IMR-90 (cell line): ENCODE measurements at regions not wholly inside any gene's neighbourhood (a gene's known extent, or its start where the extent isn't known, plus 50 kb on each side); places are given as distances from the start of the nearest gene placed in this dataset.

Source experiments
- ATAC-seq: fragments of 200-7000 bp; cut with Tn5 transposase; 2 replicates; pipeline ENCODE4 v1.9.1; 2020; ENCODE audit warnings: low read depth, mild to moderate bottlenecking, moderate library complexity
- BruUV-seq: library from RNA; stranded (reverse); fragments of 400-500 nt; replicated peaks from 2 replicates; lab custom pipeline; 2021; lab: Mats Ljungman, UMichigan
- CTCF ChIA-PET: fragments of 300-600 bp; formaldehyde crosslinking; extraction: SDS; loops from one replicate; lab custom pipeline; 2021; ENCODE audit warnings: antibody characterized with exemption; lab: Yijun Ruan, JAX
- POLR2A ChIA-PET: fragments of 300-600 bp; sonication (Branson Sonifier 250); formaldehyde crosslinking; loops from one replicate; lab custom pipeline; 2022; ENCODE audit warnings: antibody characterized with exemption; ENCODE audit not compliant: unreplicated experiment; lab: Charles Lee
- DNase-seq: peaks from one replicate; pipeline ENCODE4 v3.0.0; 2013
- H2AFZ ChIP-seq: replicated peaks from 2 replicates; pipeline ENCODE3; 2013; ENCODE audit warnings: low read length, mild to moderate bottlenecking; ENCODE audit not compliant: poor library complexity
- H2AK5ac ChIP-seq: 2 replicates; pipeline ENCODE4 v1.6.1; 2013; ENCODE audit warnings: low read depth, low read length, inconsistent platforms
- H2AK9ac ChIP-seq: replicated peaks from 2 replicates; pipeline ENCODE3; 2013; ENCODE audit warnings: mild to moderate bottlenecking, low read depth, low read length, moderate library complexity; ENCODE audit not compliant: poor library complexity
- H2BK120ac ChIP-seq: 2 replicates; pipeline ENCODE4 v1.6.1; 2013; ENCODE audit warnings: low read depth, low read length, inconsistent platforms
- H2BK15ac ChIP-seq: 3 replicates; pipeline ENCODE4 v1.6.1; 2013; ENCODE audit warnings: low read depth, low read length, inconsistent platforms
- H2BK20ac ChIP-seq: 2 replicates; pipeline ENCODE4 v1.6.1; 2013; ENCODE audit warnings: low read depth, mild to moderate bottlenecking, inconsistent platforms, low read length, moderate library complexity
- H2BK5ac ChIP-seq: 2 replicates; pipeline ENCODE4 v1.6.1; 2013; ENCODE audit warnings: mild to moderate bottlenecking, low read depth, low read length, inconsistent platforms; ENCODE audit not compliant: poor library complexity, severe bottlenecking
- H3K14ac ChIP-seq: replicated peaks from 2 replicates; pipeline ENCODE4 v1.6.1; 2013; ENCODE audit warnings: low read depth, low read length, inconsistent platforms
- H3K18ac ChIP-seq: 2 replicates; pipeline ENCODE4 v1.6.1; 2013; ENCODE audit warnings: low read depth, low read length, control low read depth
- H3K23ac ChIP-seq: 2 replicates; pipeline ENCODE4 v1.6.1; 2013; ENCODE audit warnings: low read depth, low read length, inconsistent platforms
- H3K27ac ChIP-seq: 2 replicates; pipeline ENCODE4 v1.5.1; 2013; ENCODE audit warnings: mild to moderate bottlenecking, control low read depth, low read length; ENCODE audit not compliant: insufficient read depth
- H3K27me3 ChIP-seq: 2 replicates; pipeline ENCODE4 v1.6.1; 2013; ENCODE audit warnings: low read length; ENCODE audit not compliant: control insufficient read depth, insufficient read depth
- H3K36me3 ChIP-seq: 2 replicates; pipeline ENCODE4 v1.6.1; 2013; ENCODE audit warnings: low read length, mixed read lengths; ENCODE audit not compliant: control insufficient read depth, insufficient read depth
- H3K4ac ChIP-seq: 2 replicates; pipeline ENCODE4 v1.6.1; 2013; ENCODE audit warnings: low read depth, low read length, inconsistent platforms
- H3K4me1 ChIP-seq: 2 replicates; pipeline ENCODE4 v1.6.1; 2013; ENCODE audit warnings: low read length, mixed read lengths; ENCODE audit not compliant: control insufficient read depth, insufficient read depth
- H3K4me2 ChIP-seq: 2 replicates; pipeline ENCODE4 v1.6.1; 2013; ENCODE audit warnings: low read depth, mild to moderate bottlenecking, control low read depth, low read length, moderate library complexity
- H3K4me3 ChIP-seq: 2 replicates; pipeline ENCODE4 v1.5.1; 2013; ENCODE audit warnings: low read depth, mild to moderate bottlenecking, control low read depth, low read length, moderate library complexity; ENCODE audit not compliant: insufficient read depth
- H3K56ac ChIP-seq: 2 replicates; pipeline ENCODE4 v1.6.1; 2013; ENCODE audit warnings: low read length, inconsistent platforms; ENCODE audit not compliant: insufficient read depth; ENCODE audit errors: extremely low read depth
- H3K79me1 ChIP-seq, 2 experiments: 2 replicates each; pipeline ENCODE4 v1.6.1; 2013; ENCODE audit warnings: low read length in 2 of 2, inconsistent platforms in 1 of 2, low read depth in 1 of 2
- H3K9ac ChIP-seq: 2 replicates; pipeline ENCODE4 v1.6.1; 2013; ENCODE audit warnings: low read depth, low read length, control low read depth
- H3K9me1 ChIP-seq: 2 replicates; pipeline ENCODE4 v1.6.1; 2013; ENCODE audit warnings: low read length, inconsistent platforms; ENCODE audit not compliant: insufficient read depth
- H3K9me3 ChIP-seq: 2 replicates; pipeline ENCODE4 v1.6.1; 2013; ENCODE audit warnings: low read length; ENCODE audit not compliant: control insufficient read depth, insufficient read depth
- H4K20me1 ChIP-seq: 2 replicates; pipeline ENCODE4 v1.6.1; 2013; ENCODE audit warnings: low read length, inconsistent platforms; ENCODE audit not compliant: insufficient read depth
- H4K5ac ChIP-seq: 2 replicates; pipeline ENCODE4 v1.6.1; 2013; ENCODE audit warnings: mild to moderate bottlenecking, low read depth, low read length, control low read depth
- H4K8ac ChIP-seq, 2 experiments: 2 replicates each; pipeline ENCODE4 v1.6.1; 2013; ENCODE audit warnings: low read depth in 2 of 2, low read length in 2 of 2, control low read depth in 1 of 2, inconsistent platforms in 1 of 2
- H4K91ac ChIP-seq: 2 replicates; pipeline ENCODE4 v1.6.1; 2013; ENCODE audit warnings: low read depth, low read length, inconsistent platforms; ENCODE audit not compliant: insufficient read depth
- CEBPB ChIP-seq: IDR thresholded peaks from 2 replicates; pipeline ENCODE4 v1.6.1; 2012; ENCODE audit warnings: low read depth, low read length, improper control_type of control experiment
- CHD1 ChIP-seq: IDR thresholded peaks from 2 replicates; pipeline ENCODE4 v1.6.1; 2012; ENCODE audit warnings: low read depth, low read length, improper control_type of control experiment
- CTCF ChIP-seq: conservative IDR thresholded peaks from 2 replicates; pipeline ENCODE4 v1.5.1; 2012; ENCODE audit warnings: mild to moderate bottlenecking, low read depth, low read length, improper control_type of control experiment
- ELK1 ChIP-seq: fragments of 150-350 bp; IDR thresholded peaks from 2 replicates; pipeline ENCODE4 v1.6.1; 2016; ENCODE audit warnings: low read depth, mild to moderate bottlenecking, low read length, moderate library complexity, borderline replicate concordance
- FOS ChIP-seq: fragments of 150-350 bp; IDR thresholded peaks from 2 replicates; pipeline ENCODE4 v1.6.1; 2016; ENCODE audit warnings: low read depth, low read length
- MAFK ChIP-seq: IDR thresholded peaks from 2 replicates; pipeline ENCODE4 v1.6.1; 2012; ENCODE audit warnings: low read depth, low read length, improper control_type of control experiment
- MXI1 ChIP-seq: IDR thresholded peaks from 2 replicates; pipeline ENCODE4 v1.6.1; 2012; ENCODE audit warnings: low read depth, mild to moderate bottlenecking, low read length, moderate library complexity, borderline replicate concordance
- POLR2A ChIP-seq: IDR thresholded peaks from 2 replicates; pipeline ENCODE4 v1.6.1; 2012; ENCODE audit warnings: mild to moderate bottlenecking, low read depth, low read length
- RCOR1 ChIP-seq: IDR thresholded peaks from 2 replicates; pipeline ENCODE4 v1.6.1; 2012; ENCODE audit warnings: mild to moderate bottlenecking, low read length, improper control_type of control experiment; ENCODE audit not compliant: insufficient replicate concordance
- RFX5 ChIP-seq: IDR thresholded peaks from 2 replicates; pipeline ENCODE4 v1.8.0; 2012; ENCODE audit warnings: low read depth, mild to moderate bottlenecking, low read length, moderate library complexity
- SMC3 ChIP-seq: fragments of 150-350 bp; IDR thresholded peaks from 2 replicates; pipeline ENCODE4 v1.6.1; 2016; ENCODE audit warnings: low read depth, mild to moderate bottlenecking, antibody characterized with exemption, low read length, moderate library complexity
- USF2 ChIP-seq: fragments of 150-350 bp; IDR thresholded peaks from 2 replicates; pipeline ENCODE4 v1.6.1; 2017; ENCODE audit warnings: mild to moderate bottlenecking, antibody characterized with exemption, low read length, low read depth
- WGBS, 2 experiments: methylation state at CpG; one replicate each; pipeline versions ENCODE4 v1.1.5 to v1.1.7; 2013; ENCODE audit warnings: missing lambda C conversion rate in 2 of 2; ENCODE audit not compliant: insufficient read length in 1 of 2; ENCODE audit errors: extremely low coverage in 2 of 2; 5-methylcytosine and 5-hydroxymethylcytosine counted together
- dilution Hi-C: fragments of 300-500 bp; cut with HindIII; formaldehyde crosslinking; loops from one replicate; pipeline ENCODE4 v1.14.3; 2018; ENCODE audit warnings: low sequenced_read_pairs; ENCODE audit not compliant: unreplicated experiment
- in situ Hi-C: fragments of 300-500 bp; cut with MboI; formaldehyde crosslinking; loops from 3 replicates; pipeline ENCODE4 v1.14.3; 2019; ENCODE audit warnings: low sequenced_read_pairs, inconsistent platforms, mixed read lengths
- intact Hi-C: fragments of 100-400 bp; cut with micrococcal nuclease; formaldehyde crosslinking; loops from 2 replicates; pipeline ENCODE4 v1.10.0; 2022

GRCh38 chr2:236341721-236342120 is 77.5 kb upstream of the ASB18 start:
- no peak overlapping the region for H3K14ac ChIP-seq
- H3K4ac ChIP-seq: no peak overlapping the region
- H3K36me3 ChIP-seq: no peaks in the 10 kb centered on the region
- H3K9me3 ChIP-seq: no peaks in the 10 kb centered on the region
- ATAC-seq: no peak
- H3K79me1 ChIP-seq: no peaks in the 10 kb centered on the region
- TF ChIP-seq CEBPB (no peak), MXI1 (no peak), MAFK (no peak), SMC3 (no peak), CTCF (no peak), FOS (no peak), RCOR1 (no peak), POLR2A (no peak), CHD1 (no peak), USF2 (no peak), RFX5 (no peak), ELK1 (no peak)
- no peak overlapping the region for H4K5ac ChIP-seq
- dilution Hi-C loops: no loop called here
- in situ Hi-C loops: loop anchor here (10.0 to 25.0 kb wide), 2 partner anchors 713 to 1221 kb away; partner anchors contain the start of gene PRLH
- no peak overlapping the region for H4K91ac ChIP-seq
- no peak overlapping the region for H3K18ac ChIP-seq
- no peak overlapping the region for H3K56ac ChIP-seq
- BruUV-seq: no TSS peak
- WGBS, 2 experiments: 89% methylated on average over 9 of the region's 14 CpGs; no CpG with 5 or more reads in 1 of the 2 experiments
- H2AK9ac ChIP-seq: no peak overlapping the region
- DNase-seq: no peak
- ChIA-PET CTCF (no interaction called here), POLR2A (no interaction called here)
- H4K20me1 ChIP-seq: no peaks in the 10 kb centered on the region
- no peak overlapping the region for H2BK15ac ChIP-seq
- no peak overlapping the region for H3K9ac ChIP-seq
- no peak overlapping the region for H2AFZ ChIP-seq
- no peak overlapping the region for H3K4me2 ChIP-seq
- H3K4me1 ChIP-seq: no peaks in the 10 kb centered on the region
- H2BK20ac ChIP-seq: no peak overlapping the region
- no peak overlapping the region for H2BK120ac ChIP-seq
- H3K9me1 ChIP-seq: no peaks in the 10 kb centered on the region
- intact Hi-C loops: loop anchor here (2.0 to 5.0 kb wide), 2 partner anchors 574 to 685 kb away; no protein-coding TSS in a partner anchor
- H4K8ac ChIP-seq: no peak overlapping the region
- H2AK5ac ChIP-seq: no peak overlapping the region
- no peak overlapping the region for H3K4me3 ChIP-seq
- H3K23ac ChIP-seq: no peak overlapping the region
- no peak overlapping the region for H3K27ac ChIP-seq
- no peak overlapping the region for H2BK5ac ChIP-seq
- peaks cover 2% of the 10 kb centered on the region for H3K27me3 ChIP-seq
